ENCODE measurements at regions not wholly inside any gene's neighbourhood (a gene's known extent, or its start where the extent isn't known, plus 50 kb on each side); places are given as distances from the start of the nearest gene placed in this dataset.
A peak's percentile ranks its signal among the peaks of the same experiment; 100 is the strongest.

GRCh38 chr7:110593355-110593754 is 497.6 kb upstream of the LRRN3 start:
- Histone ChIP-seq H3K27ac (ENCODE audit: low read length) (no peak overlapping the region), H3K27me3 (ENCODE audit: low read length) (no peaks in the 10 kb centered on the region), H3K4me3 (ENCODE audit: low read length) (no peak overlapping the region), H3K4me2 (ENCODE audit: low read length) (no peak overlapping the region), H3K9me2 (replicated peaks; ENCODE audit: low read length) (no peaks in the 10 kb centered on the region), H3K9me3 (ENCODE audit: low read length) (no peaks in the 10 kb centered on the region), H2AFZ (ENCODE audit: low read length) (no peak overlapping the region), H3K9ac (ENCODE audit: low read length) (no peak overlapping the region), H4K20me1 (ENCODE audit: low read length) (no peaks in the 10 kb centered on the region), H3F3A (ENCODE audit: low read length, unreplicated experiment) (no peaks in the 10 kb centered on the region), H3K79me2 (ENCODE audit: low read length) (no peaks in the 10 kb centered on the region), H3K36me3 (ENCODE audit: low read depth, low read length) (no peaks in the 10 kb centered on the region), H3K4me1 (ENCODE audit: insufficient read depth, low read length) (no peaks in the 10 kb centered on the region)
- ATAC-seq, result no peak
- ChIA-PET POLR2A (ENCODE audit: unreplicated experiment) (no interaction called here), CTCF (no interaction called here)
- no peak for TF ChIP-seq EZH2phosphoT487 (IDR thresholded peaks at IDR 0.05; ENCODE audit: borderline replicate concordance, low read length)
- BruUV-seq (replicated peaks), result no TSS peak
- no peak for DNase-seq
- intact Hi-C loops (cut with micrococcal nuclease), result no loop called here

GRCh38 chr7:110595694-110596093 is 495.2 kb upstream of the LRRN3 start:
- TF ChIP-seq EZH2 (IDR thresholded peaks at IDR 0.05; ENCODE audit: low read length, unreplicated experiment), result no peak
- 0 out of 2 replicates have a peak, but pooled peaks have one; percentile 18 for TF ChIP-seq CTCF (conservative IDR thresholded peaks at IDR 0.05; ENCODE audit: low read depth, low read length)
- Histone ChIP-seq H3K36me3 (ENCODE audit: low read depth, low read length) (no peaks in the 10 kb centered on the region), H3F3A (ENCODE audit: low read length, unreplicated experiment) (no peaks in the 10 kb centered on the region), H3K27ac (ENCODE audit: low read length) (no peak overlapping the region), H3K4me1 (ENCODE audit: insufficient read depth, low read length) (no peaks in the 10 kb centered on the region), H3K9me3 (ENCODE audit: low read length) (no peaks in the 10 kb centered on the region), H3K79me2 (ENCODE audit: low read length) (no peaks in the 10 kb centered on the region), H2AFZ (ENCODE audit: low read length) (no peak overlapping the region), H3K4me3 (ENCODE audit: low read length) (no peak overlapping the region), H3K9me2 (replicated peaks; ENCODE audit: low read length) (no peaks in the 10 kb centered on the region), H3K4me2 (ENCODE audit: low read length) (no peak overlapping the region), H3K9ac (ENCODE audit: low read length) (no peak overlapping the region), H4K20me1 (ENCODE audit: low read length) (no peaks in the 10 kb centered on the region), H3K27me3 (ENCODE audit: low read length) (no peaks in the 10 kb centered on the region)
- no peak for DNase-seq
- intact Hi-C loops (cut with micrococcal nuclease), result no loop called here
- no TSS peak for BruUV-seq (replicated peaks)
- ChIA-PET CTCF (no interaction called here), POLR2A (ENCODE audit: unreplicated experiment) (no interaction called here)
- no peak for ATAC-seq

- intact Hi-C loops (cut with micrococcal nuclease), result no loop called here
- H3K9me2 ChIP-seq (replicated peaks; ENCODE audit: low read length), result no peaks in the 10 kb centered on the region
Measured at GRCh38 chr7:110600956-110601355, 490.0 kb upstream of the LRRN3 start.

More at GRCh38 chr7:110600956-110601355, 490.0 kb upstream of the LRRN3 start:
- Histone ChIP-seq H3K36me3 (ENCODE audit: low read depth, low read length) (no peaks in the 10 kb centered on the region), H3K4me2 (ENCODE audit: low read length) (no peak overlapping the region), H3K27ac (ENCODE audit: low read length) (no peak overlapping the region), H2AFZ (ENCODE audit: low read length) (no peak overlapping the region), H3K79me2 (ENCODE audit: low read length) (no peaks in the 10 kb centered on the region), H4K20me1 (ENCODE audit: low read length) (no peaks in the 10 kb centered on the region), H3K27me3 (ENCODE audit: low read length) (no peaks in the 10 kb centered on the region), H3F3A (ENCODE audit: low read length, unreplicated experiment) (no peaks in the 10 kb centered on the region), H3K9me3 (ENCODE audit: low read length) (no peaks in the 10 kb centered on the region), H3K4me3 (ENCODE audit: low read length) (no peak overlapping the region), H3K9ac (ENCODE audit: low read length) (no peak overlapping the region), H3K4me1 (ENCODE audit: insufficient read depth, low read length) (no peaks in the 10 kb centered on the region)
- TF ChIP-seq CTCF (conservative IDR thresholded peaks at IDR 0.05; ENCODE audit: low read depth, low read length) (no peak), EZH2 (IDR thresholded peaks at IDR 0.05; ENCODE audit: low read length, unreplicated experiment) (no peak), EZH2phosphoT487 (IDR thresholded peaks at IDR 0.05; ENCODE audit: borderline replicate concordance, low read length) (no peak)
- no peak for DNase-seq
- CTCF ChIA-PET, result no interaction called here
- ATAC-seq, result no peak
- BruUV-seq (replicated peaks), result no TSS peak
- POLR2A ChIA-PET (ENCODE audit: unreplicated experiment), result no interaction called here

Measured in PC-3 (cell line).